ENCODE measurements at regions not wholly inside any gene's neighbourhood (a gene's known extent, or its start where the extent isn't known, plus 50 kb on each side); places are given as distances from the start of the nearest gene placed in this dataset.

DNA sequence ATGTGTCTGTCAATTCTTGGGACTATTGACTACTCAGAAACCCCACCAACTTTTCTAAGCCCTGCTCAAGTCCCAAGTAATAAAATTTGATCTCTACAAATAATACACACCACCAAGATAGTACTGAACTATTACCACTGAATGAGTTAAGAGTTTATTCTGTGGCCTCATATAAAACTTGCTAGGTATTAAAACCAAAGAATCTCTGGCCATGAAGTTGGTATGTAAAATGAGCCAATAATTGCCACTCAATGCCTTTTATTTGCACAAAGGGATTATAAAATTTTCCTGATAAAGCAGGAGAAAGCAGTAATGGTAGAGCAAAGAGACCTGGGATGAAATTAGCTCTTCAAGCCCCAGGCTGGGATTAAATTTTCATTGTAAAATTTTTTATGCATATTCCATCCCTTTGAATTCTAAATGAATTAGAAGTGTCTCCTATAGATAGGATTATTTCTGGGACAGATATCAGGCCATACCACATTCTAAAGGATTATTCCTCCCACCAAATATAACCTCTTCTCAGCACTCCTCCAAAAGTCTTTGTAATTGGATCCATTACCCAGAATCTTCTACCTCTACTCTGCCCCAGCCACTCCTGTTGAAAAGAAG is 450.5 kb upstream of the ACVR2A start:
- H3K4me1 ChIP-seq (ENCODE audit: control insufficient read depth, insufficient read depth, low read length) = no peaks in the 10 kb centered on the region
- no peaks in the 10 kb centered on the region for H3K27me3 ChIP-seq (ENCODE audit: control insufficient read depth, insufficient read depth, low read length)
- no peaks in the 10 kb centered on the region for H3K36me3 ChIP-seq (ENCODE audit: control insufficient read depth, insufficient read depth, low read length)
- no peak overlapping the region for H3K9ac ChIP-seq (ENCODE audit: low read length)
- no peak overlapping the region for H3K4me3 ChIP-seq (ENCODE audit: low read depth, low read length)
- H3K9me3 ChIP-seq (ENCODE audit: control insufficient read depth, insufficient read depth, low read depth, low read length) = no peaks in the 10 kb centered on the region
- no peak overlapping the region for H3K27ac ChIP-seq (ENCODE audit: low read depth, low read length)

DNA sequence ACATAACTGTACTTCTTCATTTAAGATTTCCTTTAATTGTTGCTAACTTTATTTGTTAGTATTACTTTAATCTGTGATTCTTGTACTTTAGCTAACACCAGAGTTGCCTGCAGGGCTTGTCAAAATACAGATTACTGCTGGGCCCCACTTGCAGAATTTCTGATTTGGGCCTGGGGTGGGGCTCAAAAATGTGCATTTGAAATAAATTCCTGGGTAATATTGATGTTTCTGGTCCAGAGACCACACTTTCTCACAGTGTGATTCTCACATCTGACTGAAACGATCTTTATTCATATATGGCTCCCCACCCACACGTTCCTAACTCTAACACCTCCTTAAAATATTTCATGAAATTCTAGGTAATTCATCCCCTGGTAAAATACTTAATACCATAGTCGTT is 452.6 kb upstream of the ACVR2A start:
- no peak overlapping the region for H3K27ac ChIP-seq (ENCODE audit: low read depth, low read length)
- no peaks in the 10 kb centered on the region for H3K9me3 ChIP-seq (ENCODE audit: control insufficient read depth, insufficient read depth, low read depth, low read length)
- no peak overlapping the region for H3K9ac ChIP-seq (ENCODE audit: low read length)
- H3K4me1 ChIP-seq (ENCODE audit: control insufficient read depth, insufficient read depth, low read length) = no peaks in the 10 kb centered on the region
- no peak overlapping the region for H3K4me3 ChIP-seq (ENCODE audit: low read depth, low read length)
- H3K36me3 ChIP-seq (ENCODE audit: control insufficient read depth, insufficient read depth, low read length) = no peaks in the 10 kb centered on the region
- no peaks in the 10 kb centered on the region for H3K27me3 ChIP-seq (ENCODE audit: control insufficient read depth, insufficient read depth, low read length)

DNA sequence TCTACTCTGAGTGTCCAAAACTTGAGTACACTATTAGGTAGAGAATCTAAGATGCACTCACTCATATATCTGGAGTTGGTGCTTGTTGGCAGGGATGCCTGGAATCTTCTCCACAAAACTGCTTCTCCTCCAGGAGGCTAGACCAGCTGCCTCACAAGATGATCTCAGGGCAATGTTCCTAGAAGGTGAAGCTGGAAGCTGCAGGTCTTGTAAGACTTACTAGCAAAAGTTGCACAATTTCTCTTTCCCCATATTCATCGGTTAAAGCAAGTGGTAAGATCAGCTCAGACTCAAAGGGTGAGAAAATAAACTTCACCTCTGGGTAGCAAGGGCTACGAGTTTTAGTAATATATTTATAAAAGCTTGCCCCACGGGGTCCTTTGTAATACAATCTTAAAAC is 454.4 kb upstream of the ACVR2A start:
- no peaks in the 10 kb centered on the region for H3K36me3 ChIP-seq (ENCODE audit: control insufficient read depth, insufficient read depth, low read length)
- H3K27ac ChIP-seq (ENCODE audit: low read depth, low read length) = no peak overlapping the region
- no peak overlapping the region for H3K4me3 ChIP-seq (ENCODE audit: low read depth, low read length)
- H3K9me3 ChIP-seq (ENCODE audit: control insufficient read depth, insufficient read depth, low read depth, low read length) = no peaks in the 10 kb centered on the region
- H3K27me3 ChIP-seq (ENCODE audit: control insufficient read depth, insufficient read depth, low read length) = no peaks in the 10 kb centered on the region
- no peaks in the 10 kb centered on the region for H3K4me1 ChIP-seq (ENCODE audit: control insufficient read depth, insufficient read depth, low read length)
- H3K9ac ChIP-seq (ENCODE audit: low read length) = no peak overlapping the region

DNA sequence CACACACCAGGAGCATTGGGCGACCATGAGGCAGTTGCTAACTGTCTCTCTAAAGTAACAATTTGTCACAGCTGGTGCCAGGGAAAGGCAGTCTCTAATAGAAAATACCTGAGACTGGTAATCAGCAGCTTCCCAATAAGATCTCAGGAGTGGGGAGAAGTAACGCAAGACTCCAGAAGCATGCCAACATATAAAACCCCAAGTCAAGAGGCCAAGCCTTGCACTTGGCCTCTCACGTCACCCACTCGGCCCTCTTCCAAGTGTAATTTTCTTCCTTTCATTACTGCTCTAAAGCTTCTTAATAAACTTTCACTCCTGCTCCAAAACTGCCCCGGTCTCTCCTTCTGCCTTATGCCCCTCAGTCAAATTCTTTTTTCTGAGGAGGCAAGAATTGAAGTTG is 455.6 kb upstream of the ACVR2A start:
- H3K27ac ChIP-seq (ENCODE audit: low read depth, low read length) = no peak overlapping the region
- no peak overlapping the region for H3K9ac ChIP-seq (ENCODE audit: low read length)
- H3K9me3 ChIP-seq (ENCODE audit: control insufficient read depth, insufficient read depth, low read depth, low read length) = no peaks in the 10 kb centered on the region
- H3K36me3 ChIP-seq (ENCODE audit: control insufficient read depth, insufficient read depth, low read length) = no peaks in the 10 kb centered on the region
- H3K27me3 ChIP-seq (ENCODE audit: control insufficient read depth, insufficient read depth, low read length) = no peaks in the 10 kb centered on the region
- no peak overlapping the region for H3K4me3 ChIP-seq (ENCODE audit: low read depth, low read length)
- H3K4me1 ChIP-seq (ENCODE audit: control insufficient read depth, insufficient read depth, low read length) = no peaks in the 10 kb centered on the region

DNA sequence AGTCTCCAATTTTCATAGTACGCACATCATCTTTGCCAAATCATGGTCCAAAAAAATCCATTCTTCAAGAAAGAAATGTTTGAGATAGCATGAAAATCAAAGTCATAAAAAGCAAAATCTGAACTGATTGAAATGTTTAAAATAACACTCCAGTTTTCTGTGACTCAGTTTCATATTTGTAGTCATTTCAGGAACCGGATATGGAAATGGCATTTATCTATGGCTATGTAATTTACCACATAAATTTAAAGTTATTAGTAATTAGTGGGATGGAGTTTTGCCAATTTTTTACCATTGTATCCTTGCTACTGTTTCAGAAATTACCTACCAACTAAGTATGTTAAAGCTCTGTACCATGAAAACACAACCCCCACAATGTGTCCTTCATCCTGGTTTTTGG is 456.6 kb upstream of the ACVR2A start:
- Histone ChIP-seq H3K27ac (ENCODE audit: low read depth, low read length) (no peak overlapping the region), H3K9ac (ENCODE audit: low read length) (no peak overlapping the region), H3K27me3 (ENCODE audit: control insufficient read depth, insufficient read depth, low read length) (no peaks in the 10 kb centered on the region), H3K4me3 (ENCODE audit: low read depth, low read length) (no peak overlapping the region), H3K9me3 (ENCODE audit: control insufficient read depth, insufficient read depth, low read depth, low read length) (no peaks in the 10 kb centered on the region), H3K36me3 (ENCODE audit: control insufficient read depth, insufficient read depth, low read length) (no peaks in the 10 kb centered on the region), H3K4me1 (ENCODE audit: control insufficient read depth, insufficient read depth, low read length) (no peaks in the 10 kb centered on the region)

DNA sequence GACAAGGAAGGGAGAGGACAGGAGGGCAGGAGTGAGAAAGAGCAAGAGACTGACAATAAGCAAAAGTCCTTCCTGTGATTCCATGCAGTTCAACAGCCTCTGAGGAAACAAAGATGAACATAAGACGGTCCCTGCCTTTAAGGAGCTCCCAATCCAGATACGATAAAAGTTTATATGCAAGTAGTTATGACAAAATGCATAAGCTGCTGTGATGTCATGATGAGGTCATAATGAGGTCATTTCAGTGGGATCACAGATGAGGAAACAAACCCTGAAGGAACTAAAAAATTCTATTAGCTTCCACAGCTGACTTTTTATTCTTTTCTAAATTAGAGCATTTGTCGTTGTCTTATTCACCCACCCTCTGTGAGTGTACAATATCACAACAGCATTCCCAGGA is 458.5 kb upstream of the ACVR2A start:
- H3K27ac ChIP-seq (ENCODE audit: low read depth, low read length) = no peak overlapping the region
- H3K4me3 ChIP-seq (ENCODE audit: low read depth, low read length) = no peak overlapping the region
- H3K9ac ChIP-seq (ENCODE audit: low read length) = no peak overlapping the region
- H3K9me3 ChIP-seq (ENCODE audit: control insufficient read depth, insufficient read depth, low read depth, low read length) = no peaks in the 10 kb centered on the region
- H3K4me1 ChIP-seq (ENCODE audit: control insufficient read depth, insufficient read depth, low read length) = no peaks in the 10 kb centered on the region
- no peaks in the 10 kb centered on the region for H3K36me3 ChIP-seq (ENCODE audit: control insufficient read depth, insufficient read depth, low read length)
- no peaks in the 10 kb centered on the region for H3K27me3 ChIP-seq (ENCODE audit: control insufficient read depth, insufficient read depth, low read length)

DNA sequence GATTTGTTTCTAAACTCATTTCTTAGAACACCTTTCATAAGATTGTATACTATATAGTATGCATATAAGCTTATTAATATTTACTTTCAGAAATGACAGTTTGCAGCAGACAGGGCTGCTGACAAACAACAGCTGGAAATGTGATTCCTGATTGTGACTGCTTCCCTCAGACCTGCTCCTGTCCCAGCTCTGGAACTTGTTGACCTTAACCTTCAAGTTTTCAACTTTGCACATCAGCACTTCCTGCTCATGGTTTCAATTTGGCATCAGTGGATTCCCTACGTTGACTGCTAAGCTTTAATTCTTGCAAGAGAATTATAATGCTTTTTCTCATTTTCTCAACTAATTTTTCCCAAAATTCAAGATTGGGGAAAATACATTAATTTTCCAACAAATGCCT is 459.2 kb upstream of the ACVR2A start:
- Histone ChIP-seq H3K27ac (ENCODE audit: low read depth, low read length) (no peak overlapping the region), H3K27me3 (ENCODE audit: control insufficient read depth, insufficient read depth, low read length) (no peaks in the 10 kb centered on the region), H3K9me3 (ENCODE audit: control insufficient read depth, insufficient read depth, low read depth, low read length) (no peaks in the 10 kb centered on the region), H3K9ac (ENCODE audit: low read length) (no peak overlapping the region), H3K36me3 (ENCODE audit: control insufficient read depth, insufficient read depth, low read length) (no peaks in the 10 kb centered on the region), H3K4me1 (ENCODE audit: control insufficient read depth, insufficient read depth, low read length) (no peaks in the 10 kb centered on the region), H3K4me3 (ENCODE audit: low read depth, low read length) (no peak overlapping the region)

DNA sequence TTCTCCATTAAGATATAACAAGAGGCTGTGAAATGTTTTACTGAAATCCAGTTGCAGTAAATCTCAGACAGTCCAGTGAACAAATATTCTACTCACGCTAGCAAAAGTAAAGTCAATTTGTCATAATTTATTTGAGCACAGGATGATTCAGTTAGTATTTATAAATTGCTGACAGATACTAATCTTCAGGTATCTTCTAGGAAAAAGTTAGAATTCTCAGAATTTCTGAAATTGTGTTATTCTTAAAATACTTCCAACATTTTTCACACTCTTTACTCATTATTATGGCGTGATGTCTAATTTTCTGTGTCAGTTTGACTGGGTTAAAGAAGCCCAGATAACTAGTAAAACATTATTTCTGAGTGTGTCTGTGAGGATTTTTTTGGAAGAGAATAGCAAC is 460.2 kb upstream of the ACVR2A start:
- H3K9me3 ChIP-seq (ENCODE audit: control insufficient read depth, insufficient read depth, low read depth, low read length) = no peaks in the 10 kb centered on the region
- no peak overlapping the region for H3K4me3 ChIP-seq (ENCODE audit: low read depth, low read length)
- no peaks in the 10 kb centered on the region for H3K4me1 ChIP-seq (ENCODE audit: control insufficient read depth, insufficient read depth, low read length)
- H3K36me3 ChIP-seq (ENCODE audit: control insufficient read depth, insufficient read depth, low read length) = no peaks in the 10 kb centered on the region
- H3K9ac ChIP-seq (ENCODE audit: low read length) = no peak overlapping the region
- H3K27me3 ChIP-seq (ENCODE audit: control insufficient read depth, insufficient read depth, low read length) = no peaks in the 10 kb centered on the region
- H3K27ac ChIP-seq (ENCODE audit: low read depth, low read length) = no peak overlapping the region

DNA sequence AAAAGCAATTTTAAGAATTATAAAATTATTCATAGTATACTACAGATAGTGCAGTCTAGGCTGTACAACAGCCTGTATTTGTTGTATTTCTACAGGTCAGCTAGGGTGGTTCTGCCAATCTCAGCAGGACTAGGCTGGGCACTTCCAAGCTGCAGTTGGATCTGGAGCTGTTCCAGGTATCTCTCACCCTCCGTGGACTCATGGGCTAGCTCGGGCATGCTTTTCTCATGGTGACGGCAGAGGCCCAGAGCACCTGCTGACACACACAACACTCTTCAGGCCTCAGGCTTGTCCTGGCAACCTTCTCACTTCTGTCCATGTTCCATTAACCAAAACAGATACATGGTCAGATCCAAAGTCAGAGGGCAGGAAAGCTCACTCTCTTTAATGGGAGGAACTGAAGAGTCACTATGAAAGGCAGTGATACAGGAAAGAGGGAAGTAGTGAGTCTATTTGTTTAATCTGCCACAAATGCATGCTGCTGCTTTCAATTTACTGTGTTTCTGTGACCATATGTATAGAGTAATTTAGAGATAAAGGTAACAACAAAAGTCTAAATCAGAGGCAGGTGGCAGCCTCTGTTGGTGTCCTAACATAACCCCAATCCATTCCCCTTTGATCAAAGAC is 462.4 kb upstream of the ACVR2A start:
- H3K9me3 ChIP-seq (ENCODE audit: control insufficient read depth, insufficient read depth, low read depth, low read length) = no peaks in the 10 kb centered on the region
- no peak overlapping the region for H3K27ac ChIP-seq (ENCODE audit: low read depth, low read length)
- no peak overlapping the region for H3K9ac ChIP-seq (ENCODE audit: low read length)
- H3K36me3 ChIP-seq (ENCODE audit: control insufficient read depth, insufficient read depth, low read length) = no peaks in the 10 kb centered on the region
- H3K4me3 ChIP-seq (ENCODE audit: low read depth, low read length) = no peak overlapping the region
- no peaks in the 10 kb centered on the region for H3K27me3 ChIP-seq (ENCODE audit: control insufficient read depth, insufficient read depth, low read length)
- H3K4me1 ChIP-seq (ENCODE audit: control insufficient read depth, insufficient read depth, low read length) = no peaks in the 10 kb centered on the region

DNA sequence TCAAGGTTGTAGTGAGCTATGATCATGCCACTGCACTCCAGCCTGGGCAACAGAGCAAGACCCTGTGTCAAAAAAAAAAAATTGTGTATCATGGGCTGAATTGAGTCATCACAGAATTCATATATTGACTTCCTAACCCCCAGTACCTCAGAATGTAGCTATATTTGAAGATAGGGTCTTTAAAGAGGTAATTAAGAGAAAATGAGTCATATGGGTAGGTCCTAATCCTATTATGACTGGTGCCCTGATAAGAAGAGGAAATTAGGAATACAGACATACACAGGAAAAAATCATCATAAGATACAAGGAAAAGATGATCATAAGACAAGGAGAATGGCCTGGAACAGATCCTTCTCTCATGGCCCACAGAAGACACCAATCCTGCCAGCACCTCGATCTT is 466.4 kb upstream of the ACVR2A start:
- Histone ChIP-seq H3K27me3 (ENCODE audit: control insufficient read depth, insufficient read depth, low read length) (no peaks in the 10 kb centered on the region), H3K36me3 (ENCODE audit: control insufficient read depth, insufficient read depth, low read length) (no peaks in the 10 kb centered on the region), H3K9ac (ENCODE audit: low read length) (no peak overlapping the region), H3K9me3 (ENCODE audit: control insufficient read depth, insufficient read depth, low read depth, low read length) (no peaks in the 10 kb centered on the region), H3K4me3 (ENCODE audit: low read depth, low read length) (no peak overlapping the region), H3K4me1 (ENCODE audit: control insufficient read depth, insufficient read depth, low read length) (no peaks in the 10 kb centered on the region), H3K27ac (ENCODE audit: low read depth, low read length) (no peak overlapping the region)

DNA sequence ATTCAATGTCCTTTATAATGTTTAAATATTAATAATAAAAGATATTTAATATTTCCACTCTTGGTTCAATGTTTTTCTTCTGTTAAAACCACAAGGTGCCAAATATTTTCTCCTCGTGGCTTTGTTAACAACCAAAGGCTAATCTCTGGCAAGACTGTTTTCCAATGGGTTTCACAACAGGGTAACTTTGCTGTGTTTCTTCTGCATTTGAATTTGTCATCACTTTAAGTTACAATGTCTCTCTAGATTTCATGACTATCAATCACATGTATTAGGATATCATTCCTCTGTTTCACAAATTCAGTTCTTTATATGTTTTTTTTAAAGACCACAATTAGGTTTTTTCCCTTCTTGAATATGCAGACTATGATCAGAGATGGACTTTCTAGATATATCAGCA is 469.8 kb upstream of the ACVR2A start:
- Histone ChIP-seq H3K4me3 (ENCODE audit: low read depth, low read length) (no peak overlapping the region), H3K27me3 (ENCODE audit: control insufficient read depth, insufficient read depth, low read length) (no peaks in the 10 kb centered on the region), H3K9ac (ENCODE audit: low read length) (no peak overlapping the region), H3K9me3 (ENCODE audit: control insufficient read depth, insufficient read depth, low read depth, low read length) (no peaks in the 10 kb centered on the region), H3K4me1 (ENCODE audit: control insufficient read depth, insufficient read depth, low read length) (no peaks in the 10 kb centered on the region), H3K36me3 (ENCODE audit: control insufficient read depth, insufficient read depth, low read length) (no peaks in the 10 kb centered on the region), H3K27ac (ENCODE audit: low read depth, low read length) (no peak overlapping the region)

Data from HUES6 (cell line).